Ishikawa (cell line): ENCODE measurements at regions not wholly inside any gene's neighbourhood (a gene's known extent, or its start where the extent isn't known, plus 50 kb on each side); places are given as distances from the start of the nearest gene placed in this dataset.

Experiments used
- CEBPB ChIP-seq: IDR thresholded peaks from 2 replicates; pipeline ENCODE4 v1.6.1; 2012
- CREB1 ChIP-seq: IDR thresholded peaks from 2 replicates; pipeline ENCODE4 v1.6.1; 2012; ENCODE audit warnings: low read depth
- EGR1 ChIP-seq: IDR thresholded peaks from 2 replicates; pipeline ENCODE4 v1.6.1; 2012
- EP300 ChIP-seq: IDR thresholded peaks from 2 replicates; pipeline ENCODE4 v1.6.1; 2012; ENCODE audit warnings: borderline replicate concordance
- FOXM1 ChIP-seq: IDR thresholded peaks from 2 replicates; pipeline ENCODE4 v1.6.1; 2012; ENCODE audit warnings: low read depth, borderline replicate concordance
- MAX ChIP-seq: IDR thresholded peaks from 2 replicates; pipeline ENCODE4 v1.6.1; 2012
- NFIC ChIP-seq: IDR thresholded peaks from 2 replicates; pipeline ENCODE4 v1.6.1; 2012
- RAD21 ChIP-seq: IDR thresholded peaks from 2 replicates; pipeline ENCODE4 v1.6.1; 2012; ENCODE audit warnings: low read depth
- TAF1 ChIP-seq: IDR thresholded peaks from 2 replicates; pipeline ENCODE4 v1.6.1; 2012; ENCODE audit warnings: low read depth, mild to moderate bottlenecking
- TCF12 ChIP-seq: IDR thresholded peaks from 2 replicates; pipeline ENCODE4 v1.6.1; 2012; ENCODE audit warnings: low read depth
- TEAD4 ChIP-seq: IDR thresholded peaks from 2 replicates; pipeline ENCODE4 v1.6.1; 2012
- YY1 ChIP-seq: IDR thresholded peaks from 2 replicates; pipeline ENCODE4 v1.6.1; 2012; ENCODE audit warnings: low read depth
- ZBTB7A ChIP-seq: IDR thresholded peaks from 2 replicates; pipeline ENCODE4 v1.6.1; 2012; ENCODE audit warnings: low read depth
- TF ChIP-seq, protein P1 (sequence below): IDR thresholded peaks from 2 replicates; pipeline ENCODE4 v1.6.1; 2012
- TF ChIP-seq, protein P2 (sequence below): IDR thresholded peaks from 2 replicates; pipeline ENCODE4 v1.6.1; 2012; ENCODE audit warnings: low read depth, mild to moderate bottlenecking

DNA sequence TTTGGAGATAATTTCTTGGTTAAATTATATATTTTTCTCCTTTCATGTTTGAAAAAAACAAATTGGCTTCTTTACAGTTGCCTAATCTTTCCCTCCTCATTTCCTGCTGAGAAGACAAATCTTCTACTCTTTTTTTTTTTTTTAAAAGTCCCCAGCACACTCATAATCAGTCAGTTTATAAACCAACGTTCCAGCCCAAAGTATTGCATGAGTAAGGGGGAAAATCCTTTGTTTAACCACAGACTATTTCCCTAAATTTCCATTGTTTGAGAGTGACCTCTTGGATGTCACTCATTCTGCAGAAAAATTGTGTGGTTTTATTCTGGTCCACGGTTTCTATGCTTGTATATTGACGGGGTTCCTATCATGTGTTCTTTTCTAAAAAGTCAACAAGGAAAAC, 55.1 kb upstream of the TLR4 start:
- no peak for TF ChIP-seq CREB1
- TF ChIP-seq RAD21: no peak
- TF ChIP-seq EP300: no peak
- no peak for TF ChIP-seq TAF1
- TF ChIP-seq YY1: no peak
- TF ChIP-seq, protein P1, sequence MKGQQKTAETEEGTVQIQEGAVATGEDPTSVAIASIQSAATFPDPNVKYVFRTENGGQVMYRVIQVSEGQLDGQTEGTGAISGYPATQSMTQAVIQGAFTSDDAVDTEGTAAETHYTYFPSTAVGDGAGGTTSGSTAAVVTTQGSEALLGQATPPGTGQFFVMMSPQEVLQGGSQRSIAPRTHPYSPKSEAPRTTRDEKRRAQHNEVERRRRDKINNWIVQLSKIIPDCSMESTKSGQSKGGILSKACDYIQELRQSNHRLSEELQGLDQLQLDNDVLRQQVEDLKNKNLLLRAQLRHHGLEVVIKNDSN: no peak
- no peak for TF ChIP-seq MAX
- TF ChIP-seq, protein P2, sequence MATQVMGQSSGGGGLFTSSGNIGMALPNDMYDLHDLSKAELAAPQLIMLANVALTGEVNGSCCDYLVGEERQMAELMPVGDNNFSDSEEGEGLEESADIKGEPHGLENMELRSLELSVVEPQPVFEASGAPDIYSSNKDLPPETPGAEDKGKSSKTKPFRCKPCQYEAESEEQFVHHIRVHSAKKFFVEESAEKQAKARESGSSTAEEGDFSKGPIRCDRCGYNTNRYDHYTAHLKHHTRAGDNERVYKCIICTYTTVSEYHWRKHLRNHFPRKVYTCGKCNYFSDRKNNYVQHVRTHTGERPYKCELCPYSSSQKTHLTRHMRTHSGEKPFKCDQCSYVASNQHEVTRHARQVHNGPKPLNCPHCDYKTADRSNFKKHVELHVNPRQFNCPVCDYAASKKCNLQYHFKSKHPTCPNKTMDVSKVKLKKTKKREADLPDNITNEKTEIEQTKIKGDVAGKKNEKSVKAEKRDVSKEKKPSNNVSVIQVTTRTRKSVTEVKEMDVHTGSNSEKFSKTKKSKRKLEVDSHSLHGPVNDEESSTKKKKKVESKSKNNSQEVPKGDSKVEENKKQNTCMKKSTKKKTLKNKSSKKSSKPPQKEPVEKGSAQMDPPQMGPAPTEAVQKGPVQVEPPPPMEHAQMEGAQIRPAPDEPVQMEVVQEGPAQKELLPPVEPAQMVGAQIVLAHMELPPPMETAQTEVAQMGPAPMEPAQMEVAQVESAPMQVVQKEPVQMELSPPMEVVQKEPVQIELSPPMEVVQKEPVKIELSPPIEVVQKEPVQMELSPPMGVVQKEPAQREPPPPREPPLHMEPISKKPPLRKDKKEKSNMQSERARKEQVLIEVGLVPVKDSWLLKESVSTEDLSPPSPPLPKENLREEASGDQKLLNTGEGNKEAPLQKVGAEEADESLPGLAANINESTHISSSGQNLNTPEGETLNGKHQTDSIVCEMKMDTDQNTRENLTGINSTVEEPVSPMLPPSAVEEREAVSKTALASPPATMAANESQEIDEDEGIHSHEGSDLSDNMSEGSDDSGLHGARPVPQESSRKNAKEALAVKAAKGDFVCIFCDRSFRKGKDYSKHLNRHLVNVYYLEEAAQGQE: no peak
- TF ChIP-seq CEBPB: no peak
- TF ChIP-seq NFIC: no peak
- TF ChIP-seq EGR1: no peak
- no peak for TF ChIP-seq ZBTB7A
- TF ChIP-seq FOXM1: no peak
- no peak for TF ChIP-seq TEAD4
- no peak for TF ChIP-seq TCF12

GRCh38 chr9:117644932-117645636, 59.1 kb upstream of the TLR4 start:
- no peak for TF ChIP-seq EP300

DNA sequence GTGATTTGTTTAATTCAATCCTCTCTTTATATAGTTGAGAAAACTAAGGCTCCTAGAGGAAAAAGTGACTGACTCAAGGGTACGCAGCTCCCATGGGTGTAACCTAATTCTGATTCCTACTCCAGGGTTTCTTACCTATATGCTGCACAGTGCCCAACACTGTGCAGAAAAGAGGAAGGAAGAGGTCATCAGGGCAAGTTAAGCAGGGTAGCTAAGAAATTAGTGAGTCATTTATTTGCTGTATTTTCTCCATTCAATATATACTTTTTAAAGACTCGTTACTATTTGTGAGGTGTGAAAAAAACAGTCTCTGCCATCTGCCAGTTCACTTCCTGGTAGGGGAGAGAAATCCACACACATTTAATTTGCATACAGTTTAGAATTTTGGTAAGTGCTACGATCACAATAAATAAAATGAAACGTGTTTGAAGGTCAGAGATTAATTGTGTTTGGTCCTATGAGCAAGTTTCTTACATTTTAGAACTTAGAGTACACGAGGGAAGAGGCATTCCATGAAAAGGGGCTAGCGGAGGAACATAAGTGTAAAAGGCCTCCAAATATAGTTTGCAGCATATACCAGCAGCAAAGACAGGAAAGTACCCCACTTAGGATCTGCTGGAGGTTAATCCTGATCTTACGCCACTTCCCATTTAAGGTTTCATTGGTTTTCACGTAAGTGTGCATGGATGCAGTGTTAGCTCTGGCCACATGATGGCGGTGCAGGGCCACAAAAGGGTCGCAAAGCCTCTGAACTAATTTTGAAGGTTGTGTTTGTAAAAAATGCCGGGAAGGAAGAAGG, 59.9 kb upstream of the TLR4 start:
- TF ChIP-seq TAF1: no peak
- TF ChIP-seq, protein P1: no peak
- TF ChIP-seq CREB1: no peak
- TF ChIP-seq EGR1: no peak
- no peak for TF ChIP-seq NFIC
- peak; percentile 90 for TF ChIP-seq RAD21
- TF ChIP-seq EP300: no peak

DNA sequence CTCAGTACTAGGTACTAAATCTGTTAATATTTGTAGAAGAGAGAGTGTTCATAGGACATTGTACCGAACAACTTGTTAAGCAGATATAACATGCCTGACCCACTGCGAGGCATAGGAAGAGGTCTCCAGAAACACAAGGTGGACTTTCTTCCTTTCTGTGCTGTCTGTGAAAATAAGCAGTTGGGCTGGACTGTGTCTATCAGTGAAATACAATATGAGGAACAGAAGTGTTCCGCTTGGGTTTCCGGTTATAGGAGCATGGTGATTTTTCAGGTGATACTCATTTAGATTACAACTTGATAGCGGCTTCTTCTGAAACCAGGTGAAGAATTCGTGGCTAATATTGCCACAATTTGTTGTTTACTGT, 60.9 kb upstream of the TLR4 start:
- TF ChIP-seq NFIC (no peak), MAX (no peak), TEAD4 (no peak), EGR1 (no peak), TCF12 (no peak), YY1 (no peak)
- TF ChIP-seq, protein P2: no peak

DNA sequence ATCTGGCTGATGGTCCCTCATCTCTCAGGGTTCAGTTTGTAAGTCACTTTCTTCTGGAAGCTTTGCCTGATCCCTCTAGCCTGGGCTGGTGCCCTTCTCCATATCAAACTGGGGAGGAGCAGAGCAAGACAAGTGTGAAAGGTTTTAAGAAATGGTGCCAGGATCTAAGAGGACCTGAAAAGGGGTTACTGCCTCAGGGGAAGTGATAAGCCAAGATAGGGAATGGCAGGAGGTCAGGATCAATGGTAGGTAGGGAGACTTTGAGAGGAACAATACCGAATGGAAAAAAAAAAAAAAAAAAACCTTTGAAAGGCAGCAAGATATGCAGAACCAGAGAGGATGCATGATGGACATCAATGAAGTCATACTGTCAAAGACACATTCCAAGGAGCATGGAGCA, 67.5 kb upstream of the TLR4 start:
- TF ChIP-seq TEAD4: no peak

DNA sequence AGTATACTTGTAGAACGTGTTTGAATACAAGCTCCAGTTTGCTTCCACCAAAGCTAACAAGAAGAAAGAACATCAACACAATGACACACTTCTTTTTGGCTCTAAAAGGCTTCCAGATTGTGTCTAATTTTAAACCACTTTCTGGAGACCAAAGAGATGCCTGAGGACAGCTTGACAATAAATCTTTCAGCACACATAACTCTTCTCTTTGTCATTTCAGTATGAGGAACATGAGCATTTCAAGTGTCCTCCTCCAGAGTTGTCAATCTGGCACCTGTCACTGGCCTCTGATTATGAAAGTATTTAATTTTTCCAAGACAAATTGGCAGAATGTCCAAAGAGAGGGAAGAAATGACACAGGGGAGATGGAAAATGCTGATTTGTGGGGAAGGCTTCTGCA, 79.0 kb upstream of the TLR4 start:
- TF ChIP-seq EGR1 (no peak), NFIC (no peak), RAD21 (no peak)
- TF ChIP-seq, protein P2: no peak
- TF ChIP-seq, protein P1: no peak
